ENCODE measurements at regions not wholly inside any gene's neighbourhood (a gene's known extent, or its start where the extent isn't known, plus 50 kb on each side); places are given as distances from the start of the nearest gene placed in this dataset.

DNA sequence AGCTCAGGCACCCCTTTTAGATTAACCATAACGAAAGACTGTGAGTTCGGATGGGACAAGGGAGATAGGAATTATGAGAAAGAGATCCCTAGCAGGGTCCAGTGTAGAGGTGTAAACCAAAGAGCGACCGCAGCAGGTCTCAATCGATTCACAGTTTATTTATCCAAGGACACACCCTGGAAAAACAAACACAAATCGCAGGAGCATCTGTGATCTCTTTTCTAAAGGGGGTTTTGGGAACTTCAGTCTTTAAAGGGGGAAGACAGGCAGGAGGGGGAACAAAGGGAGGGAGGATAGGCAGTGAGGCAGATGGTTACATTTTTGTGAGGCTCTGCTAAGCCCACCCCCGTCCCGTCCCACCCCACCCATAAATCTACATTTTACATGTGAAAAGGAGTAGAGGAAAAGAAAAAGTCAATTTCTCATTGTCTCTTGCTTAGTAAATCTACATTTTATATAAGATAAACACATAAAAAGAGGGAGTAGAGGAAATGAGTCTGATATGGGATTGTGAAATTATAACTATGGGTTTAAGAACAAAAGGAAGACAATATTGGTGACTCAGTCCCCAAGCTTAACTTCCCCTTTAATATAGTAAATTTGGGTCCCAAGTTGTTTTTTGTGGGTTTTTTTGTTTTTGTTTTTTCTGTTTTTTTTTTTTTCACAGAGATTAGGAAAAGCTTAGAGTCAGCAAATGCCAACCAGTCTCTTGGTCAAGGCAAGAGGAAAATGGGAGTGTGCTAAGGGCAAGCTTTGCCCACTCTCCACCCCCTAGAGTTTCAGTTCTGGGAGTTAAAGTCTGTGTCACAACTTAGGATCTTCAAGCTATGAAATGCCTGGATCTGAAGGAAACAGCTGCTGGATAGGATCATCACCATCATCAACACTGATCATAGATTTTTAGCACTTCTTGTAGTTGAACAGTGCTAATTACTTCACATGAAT lies 160.9 kb upstream of the CDH5 start:
- FAIRE-seq (no peak), DNase-seq (ENCODE audit: insufficient read length, low spot score) (no peak)
- TF ChIP-seq SPI1 (IDR thresholded peaks at IDR 0.05; ENCODE audit: low read depth, low read length) (no peak), TAF1 (IDR thresholded peaks at IDR 0.05; ENCODE audit: low read depth, low read length) (no peak), POU2F2 (IDR thresholded peaks at IDR 0.05; ENCODE audit: low read depth, low read length) (no peak), POLR2A (IDR thresholded peaks at IDR 0.05; ENCODE audit: low read depth, low read length) (no peak), PAX5 (IDR thresholded peaks at IDR 0.05; ENCODE audit: insufficient read depth, low read length, severe bottlenecking) (no peak), POLR2AphosphoS5 (IDR thresholded peaks at IDR 0.05; ENCODE audit: low read depth, low read length) (no peak)

DNA sequence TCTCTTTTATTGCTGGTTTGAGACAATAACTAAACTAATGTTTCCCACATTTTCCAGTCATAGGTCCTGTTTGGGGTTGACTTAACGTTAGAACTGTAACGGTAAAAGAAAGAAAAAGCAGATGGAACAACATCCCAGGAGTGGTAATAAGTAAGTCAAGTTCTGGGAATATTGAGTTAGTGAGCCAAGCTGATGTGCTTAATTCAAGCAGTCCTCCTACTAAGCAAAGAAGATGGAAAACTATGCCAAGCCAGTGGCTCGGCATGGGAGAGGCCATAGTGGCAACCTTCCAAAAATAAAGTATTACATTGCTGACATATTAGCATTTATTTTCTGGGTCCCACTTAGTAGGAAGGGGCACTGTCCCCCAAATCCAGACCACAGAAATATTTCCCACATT lies 161.7 kb upstream of the CDH5 start:
- TF ChIP-seq POU2F2 (IDR thresholded peaks at IDR 0.05; ENCODE audit: low read depth, low read length) (no peak), SPI1 (IDR thresholded peaks at IDR 0.05; ENCODE audit: low read depth, low read length) (no peak), TAF1 (IDR thresholded peaks at IDR 0.05; ENCODE audit: low read depth, low read length) (no peak), POLR2AphosphoS5 (IDR thresholded peaks at IDR 0.05; ENCODE audit: low read depth, low read length) (no peak), POLR2A (IDR thresholded peaks at IDR 0.05; ENCODE audit: low read depth, low read length) (no peak), PAX5 (IDR thresholded peaks at IDR 0.05; ENCODE audit: insufficient read depth, low read length, severe bottlenecking) (no peak)
- DNase-seq (ENCODE audit: insufficient read length, low spot score) = no peak
- no peak for FAIRE-seq

DNA sequence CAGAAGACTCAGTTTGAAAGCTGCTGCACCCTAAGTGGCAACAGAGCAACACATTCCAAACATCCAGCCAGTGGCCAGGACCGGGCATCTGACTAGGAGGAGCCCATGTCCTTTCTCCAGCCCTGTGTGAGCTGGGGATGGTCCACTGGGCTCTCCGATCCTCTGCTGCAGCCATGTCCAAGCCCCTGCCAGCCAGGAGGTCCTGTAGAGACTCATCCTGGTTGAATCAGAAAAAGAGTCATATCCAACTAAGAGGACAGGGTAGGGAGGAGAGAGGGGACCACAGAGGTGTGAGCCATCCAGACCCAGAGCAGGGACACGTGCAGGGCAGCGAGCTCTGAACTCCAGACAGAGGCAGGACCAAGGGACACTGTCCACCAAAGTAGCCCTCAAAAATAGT lies 163.0 kb upstream of the CDH5 start:
- DNase-seq (ENCODE audit: insufficient read length, low spot score) = no peak
- TF ChIP-seq POLR2A (IDR thresholded peaks at IDR 0.05; ENCODE audit: low read depth, low read length) (no peak), POLR2AphosphoS5 (IDR thresholded peaks at IDR 0.05; ENCODE audit: low read depth, low read length) (no peak), SPI1 (IDR thresholded peaks at IDR 0.05; ENCODE audit: low read depth, low read length) (no peak), TAF1 (IDR thresholded peaks at IDR 0.05; ENCODE audit: low read depth, low read length) (no peak), POU2F2 (IDR thresholded peaks at IDR 0.05; ENCODE audit: low read depth, low read length) (no peak), PAX5 (IDR thresholded peaks at IDR 0.05; ENCODE audit: insufficient read depth, low read length, severe bottlenecking) (no peak)
- FAIRE-seq = no peak

DNA sequence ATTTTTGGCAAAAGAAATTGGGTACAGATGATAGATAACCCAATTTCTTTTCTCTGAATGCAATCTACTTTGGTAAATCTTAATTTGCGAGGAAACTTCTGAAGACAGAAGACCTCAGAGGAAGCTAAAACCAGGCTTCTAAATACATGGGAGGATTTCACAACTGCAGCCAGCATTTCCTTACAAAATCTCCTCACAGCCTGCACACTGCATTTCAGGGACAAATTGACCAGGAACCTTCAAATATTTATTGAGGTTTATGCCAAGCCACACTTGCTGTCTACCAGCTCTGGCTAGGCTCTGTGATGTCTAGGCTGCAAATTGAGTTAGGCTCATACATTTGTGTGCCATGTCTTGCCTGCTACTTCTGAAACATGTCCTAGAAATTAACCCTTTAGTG lies 167.3 kb upstream of the CDH5 start:
- no peak for DNase-seq (ENCODE audit: insufficient read length, low spot score)
- no peak for FAIRE-seq
- TF ChIP-seq SPI1 (IDR thresholded peaks at IDR 0.05; ENCODE audit: low read depth, low read length) (no peak), TAF1 (IDR thresholded peaks at IDR 0.05; ENCODE audit: low read depth, low read length) (no peak), POLR2AphosphoS5 (IDR thresholded peaks at IDR 0.05; ENCODE audit: low read depth, low read length) (no peak), PAX5 (IDR thresholded peaks at IDR 0.05; ENCODE audit: insufficient read depth, low read length, severe bottlenecking) (no peak), POLR2A (IDR thresholded peaks at IDR 0.05; ENCODE audit: low read depth, low read length) (no peak), POU2F2 (IDR thresholded peaks at IDR 0.05; ENCODE audit: low read depth, low read length) (no peak)

DNA sequence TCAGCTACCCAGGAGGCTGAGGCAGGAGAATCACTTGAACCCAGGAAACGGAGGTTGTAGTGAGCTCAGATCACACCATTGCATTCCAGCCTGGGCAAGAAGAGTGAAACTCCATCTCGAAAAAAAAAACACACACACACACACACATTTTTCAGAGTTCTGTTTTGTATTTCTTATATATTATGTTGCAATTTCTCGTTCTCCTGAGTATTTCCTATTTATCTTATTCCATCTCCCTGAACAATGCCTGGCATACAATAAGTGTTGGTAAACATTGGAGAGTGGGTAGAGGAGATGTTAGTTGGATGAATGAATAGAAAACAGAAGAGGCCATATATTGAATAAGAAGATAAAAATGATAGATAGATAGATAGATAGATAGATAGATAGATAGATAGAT lies 167.8 kb upstream of the CDH5 start:
- no peak for FAIRE-seq
- no peak for TF ChIP-seq POLR2A (IDR thresholded peaks at IDR 0.05; ENCODE audit: low read depth, low read length)
- DNase-seq (ENCODE audit: insufficient read length, low spot score) = no peak

DNA sequence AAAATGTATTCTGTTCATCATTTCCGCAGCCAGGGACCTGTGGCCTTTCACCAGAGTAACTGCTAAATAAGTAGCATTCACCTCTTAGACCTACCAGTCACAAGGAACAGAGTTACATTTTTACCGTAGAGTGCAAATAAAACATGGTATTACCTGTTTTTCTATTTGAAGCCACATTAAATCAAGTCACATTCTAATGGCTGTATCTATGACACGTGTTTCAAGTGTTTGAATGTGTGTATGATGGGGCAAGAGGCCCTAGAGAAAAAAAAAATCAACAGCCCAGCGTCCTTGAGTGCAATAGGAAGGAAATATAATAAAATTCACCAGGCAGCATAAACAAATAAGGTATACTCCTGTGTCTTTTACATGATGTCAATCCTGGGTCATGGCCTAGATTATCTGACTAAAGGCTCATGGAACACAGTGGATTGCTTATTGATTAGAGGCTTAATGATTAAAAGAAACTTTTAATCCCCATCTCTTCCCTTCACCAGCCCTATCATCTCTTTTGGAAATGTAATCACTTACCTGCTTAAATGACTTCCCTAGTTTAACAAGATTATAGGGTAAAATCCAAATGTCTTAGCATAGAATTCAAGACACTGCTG lies 168.7 kb upstream of the CDH5 start:
- FAIRE-seq = no peak
- no peak for DNase-seq (ENCODE audit: insufficient read length, low spot score)
- TF ChIP-seq POLR2AphosphoS5 (IDR thresholded peaks at IDR 0.05; ENCODE audit: low read depth, low read length) = no peak
- TF ChIP-seq SPI1 (IDR thresholded peaks at IDR 0.05; ENCODE audit: low read depth, low read length) = no peak
- TF ChIP-seq PAX5 (IDR thresholded peaks at IDR 0.05; ENCODE audit: insufficient read depth, low read length, severe bottlenecking) = no peak
- no peak for TF ChIP-seq POLR2A (IDR thresholded peaks at IDR 0.05; ENCODE audit: low read depth, low read length)
- TF ChIP-seq POU2F2 (IDR thresholded peaks at IDR 0.05; ENCODE audit: low read depth, low read length) = no peak
- no peak for TF ChIP-seq TAF1 (IDR thresholded peaks at IDR 0.05; ENCODE audit: low read depth, low read length)

DNA sequence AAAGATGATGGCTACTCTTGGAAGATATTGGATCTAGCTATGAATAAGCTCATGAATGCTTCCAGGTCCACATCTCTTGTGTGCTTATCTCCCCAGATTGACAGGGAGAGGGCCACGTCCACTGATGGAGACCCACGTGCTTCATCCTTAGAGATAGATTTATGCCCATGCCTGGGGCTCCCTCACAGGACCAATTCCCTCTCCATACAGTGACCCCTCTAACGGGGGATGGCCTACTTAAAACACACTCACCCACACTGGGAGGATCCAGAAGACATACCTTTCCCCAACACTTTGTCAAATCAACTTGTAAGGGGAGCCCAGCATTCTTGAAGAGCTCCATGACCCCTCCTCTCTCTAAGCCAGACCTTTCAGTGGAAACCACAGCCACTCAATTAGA lies 169.7 kb upstream of the CDH5 start:
- FAIRE-seq (no peak), DNase-seq (ENCODE audit: insufficient read length, low spot score) (no peak)
- TF ChIP-seq POLR2A (IDR thresholded peaks at IDR 0.05; ENCODE audit: low read depth, low read length) (no peak), POU2F2 (IDR thresholded peaks at IDR 0.05; ENCODE audit: low read depth, low read length) (no peak), PAX5 (IDR thresholded peaks at IDR 0.05; ENCODE audit: insufficient read depth, low read length, severe bottlenecking) (no peak), TAF1 (IDR thresholded peaks at IDR 0.05; ENCODE audit: low read depth, low read length) (no peak)

DNA sequence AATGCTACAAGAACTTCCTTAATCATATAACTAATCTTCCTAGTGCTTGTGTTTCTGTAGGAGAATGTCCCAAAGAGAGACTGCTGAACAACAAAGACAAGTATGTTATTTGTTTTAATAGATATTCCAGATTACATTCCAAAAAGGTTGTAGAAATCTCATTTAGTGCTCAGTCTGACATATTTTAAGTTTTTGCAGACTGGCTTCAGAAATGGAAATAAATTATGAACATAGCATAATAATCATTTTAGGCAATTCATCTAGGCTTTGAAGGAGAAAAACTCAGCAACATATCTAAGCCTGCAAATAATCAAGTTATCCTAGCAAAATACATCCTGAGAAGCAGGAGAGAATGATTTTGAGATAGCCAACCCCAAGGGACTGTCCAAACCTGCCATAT lies 171.6 kb upstream of the CDH5 start:
- DNase-seq (ENCODE audit: insufficient read length, low spot score) = no peak
- no peak for FAIRE-seq
- TF ChIP-seq SPI1 (IDR thresholded peaks at IDR 0.05; ENCODE audit: low read depth, low read length) (no peak), TAF1 (IDR thresholded peaks at IDR 0.05; ENCODE audit: low read depth, low read length) (no peak), PAX5 (IDR thresholded peaks at IDR 0.05; ENCODE audit: insufficient read depth, low read length, severe bottlenecking) (no peak), POLR2AphosphoS5 (IDR thresholded peaks at IDR 0.05; ENCODE audit: low read depth, low read length) (no peak), POU2F2 (IDR thresholded peaks at IDR 0.05; ENCODE audit: low read depth, low read length) (no peak), POLR2A (IDR thresholded peaks at IDR 0.05; ENCODE audit: low read depth, low read length) (no peak)

DNA sequence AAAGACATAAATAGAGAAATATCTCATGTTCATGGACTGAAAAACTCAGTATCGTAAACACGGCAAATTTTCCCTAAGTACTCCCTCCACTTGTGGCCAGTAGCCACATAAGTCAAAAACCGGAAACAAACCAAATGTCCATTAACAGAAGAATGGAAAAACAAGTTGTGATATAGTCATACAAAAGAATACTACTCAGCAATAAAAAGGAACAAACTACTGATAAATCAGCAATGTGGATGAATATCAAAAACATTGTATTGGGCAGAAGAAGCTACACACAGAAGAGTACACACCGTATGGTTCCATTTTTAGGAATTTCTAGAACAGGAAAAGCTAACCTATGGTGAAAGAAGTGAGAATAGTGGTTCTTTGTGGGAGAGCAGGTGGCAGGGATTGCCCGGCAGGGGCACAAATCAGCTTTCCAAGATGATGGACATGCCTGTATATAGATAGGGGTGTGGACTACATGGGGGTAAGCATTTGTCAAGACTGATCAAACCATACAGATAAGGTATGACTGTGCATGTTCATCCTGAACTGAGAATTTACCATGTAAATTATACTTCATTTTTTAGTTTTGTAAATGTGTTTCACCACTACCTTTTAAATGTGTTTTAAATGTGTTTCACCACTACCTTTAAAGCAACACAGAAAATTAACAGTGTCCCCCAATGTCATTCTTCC lies 172.8 kb upstream of the CDH5 start:
- FAIRE-seq (no peak), DNase-seq (ENCODE audit: insufficient read length, low spot score) (no peak)
- TF ChIP-seq TAF1 (IDR thresholded peaks at IDR 0.05; ENCODE audit: low read depth, low read length) (no peak), POU2F2 (IDR thresholded peaks at IDR 0.05; ENCODE audit: low read depth, low read length) (no peak), SPI1 (IDR thresholded peaks at IDR 0.05; ENCODE audit: low read depth, low read length) (no peak), POLR2AphosphoS5 (IDR thresholded peaks at IDR 0.05; ENCODE audit: low read depth, low read length) (no peak), PAX5 (IDR thresholded peaks at IDR 0.05; ENCODE audit: insufficient read depth, low read length, severe bottlenecking) (no peak), POLR2A (IDR thresholded peaks at IDR 0.05; ENCODE audit: low read depth, low read length) (no peak)
